MM.1S (cell line): ENCODE measurements at regions not wholly inside any gene's neighbourhood (a gene's known extent, or its start where the extent isn't known, plus 50 kb on each side); places are given as distances from the start of the nearest gene placed in this dataset.
"Not testable (repeated sequence)": the region's sequence is repeated elsewhere in the genome, so short reads cannot be mapped to it uniquely, and the experiment has no call there.

Experiments used
- EZH2 ChIP-seq: fragments of 300-600 bp; sonication (generic); optimal IDR thresholded peaks from 2 replicates; pipeline ENCODE3; 2017; ENCODE audit warnings: low read depth, mild to moderate bottlenecking, antibody characterized with exemption, low read length, mixed read lengths
- TF ChIP-seq, protein P1 (sequence below): fragments of 300-600 bp; sonication (generic); IDR thresholded peaks from 2 replicates; pipeline ENCODE4 v1.5.1; 2016; ENCODE audit warnings: antibody characterized with exemption, low read length, mixed read lengths

GRCh38 chr9:63899637-63900190 lies 1385.3 kb downstream of the FOXD4L5 start:
- TF ChIP-seq, protein P1, sequence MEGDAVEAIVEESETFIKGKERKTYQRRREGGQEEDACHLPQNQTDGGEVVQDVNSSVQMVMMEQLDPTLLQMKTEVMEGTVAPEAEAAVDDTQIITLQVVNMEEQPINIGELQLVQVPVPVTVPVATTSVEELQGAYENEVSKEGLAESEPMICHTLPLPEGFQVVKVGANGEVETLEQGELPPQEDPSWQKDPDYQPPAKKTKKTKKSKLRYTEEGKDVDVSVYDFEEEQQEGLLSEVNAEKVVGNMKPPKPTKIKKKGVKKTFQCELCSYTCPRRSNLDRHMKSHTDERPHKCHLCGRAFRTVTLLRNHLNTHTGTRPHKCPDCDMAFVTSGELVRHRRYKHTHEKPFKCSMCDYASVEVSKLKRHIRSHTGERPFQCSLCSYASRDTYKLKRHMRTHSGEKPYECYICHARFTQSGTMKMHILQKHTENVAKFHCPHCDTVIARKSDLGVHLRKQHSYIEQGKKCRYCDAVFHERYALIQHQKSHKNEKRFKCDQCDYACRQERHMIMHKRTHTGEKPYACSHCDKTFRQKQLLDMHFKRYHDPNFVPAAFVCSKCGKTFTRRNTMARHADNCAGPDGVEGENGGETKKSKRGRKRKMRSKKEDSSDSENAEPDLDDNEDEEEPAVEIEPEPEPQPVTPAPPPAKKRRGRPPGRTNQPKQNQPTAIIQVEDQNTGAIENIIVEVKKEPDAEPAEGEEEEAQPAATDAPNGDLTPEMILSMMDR = not testable (repeated sequence)
- TF ChIP-seq EZH2 = not testable (repeated sequence)
